BLaER1 treated with 17β-estradiol and CSF1 and Interleukin-3, amounts not matched to agents 10 nM and 100 nM (cell line): ENCODE measurements at regions not wholly inside any gene's neighbourhood (a gene's known extent, or its start where the extent isn't known, plus 50 kb on each side); places are given as distances from the start of the nearest gene placed in this dataset.
A peak's percentile ranks its signal among the peaks of the same experiment; 100 is the strongest.
"Not testable (repeated sequence)": the region's sequence is repeated elsewhere in the genome, so short reads cannot be mapped to it uniquely, and the experiment has no call there.

ENCODE experiments used
- H3K27ac ChIP-seq, 11 experiments: shearing (Covaris generic); formaldehyde crosslinking; 2 replicates each; pipeline ENCODE4 v1.8.1; 2022
- H3K27me3 ChIP-seq, 11 experiments: shearing (Covaris generic); formaldehyde crosslinking; 2 replicates each; pipeline ENCODE4 v1.8.1; 2022
- H3K36me3 ChIP-seq, 11 experiments: shearing (Covaris generic); formaldehyde crosslinking; 2 replicates each; pipeline ENCODE4 v1.8.1; 2022
- H3K4me1 ChIP-seq, 10 experiments: shearing (Covaris generic); formaldehyde crosslinking; 2 replicates each; pipeline ENCODE4 v1.8.1; 2022
- H3K4me2 ChIP-seq, 11 experiments: shearing (Covaris generic); formaldehyde crosslinking; 2 replicates each; pipeline ENCODE4 v1.8.1; 2022
- H3K4me3 ChIP-seq, 10 experiments: shearing (Covaris generic); formaldehyde crosslinking; 2 replicates each; pipeline ENCODE4 v1.8.1; 2022
- H3K9ac ChIP-seq, 11 experiments: shearing (Covaris generic); formaldehyde crosslinking; 2 replicates each; pipeline ENCODE4 v1.8.1; 2022
- H3K9me3 ChIP-seq, 11 experiments: shearing (Covaris generic); formaldehyde crosslinking; replicated peaks in 1 of 11; 2 replicates each; pipeline ENCODE4 v1.8.1; 2022
- H4K20me1 ChIP-seq, 11 experiments: shearing (Covaris generic); formaldehyde crosslinking; 2 replicates each; pipeline ENCODE4 v1.8.1; 2022
- Cebpa-rat ChIP-seq, 11 experiments: shearing (Covaris generic); IDR thresholded peaks; 2 replicates each; pipeline ENCODE4 v1.8.1; 2022

DNA sequence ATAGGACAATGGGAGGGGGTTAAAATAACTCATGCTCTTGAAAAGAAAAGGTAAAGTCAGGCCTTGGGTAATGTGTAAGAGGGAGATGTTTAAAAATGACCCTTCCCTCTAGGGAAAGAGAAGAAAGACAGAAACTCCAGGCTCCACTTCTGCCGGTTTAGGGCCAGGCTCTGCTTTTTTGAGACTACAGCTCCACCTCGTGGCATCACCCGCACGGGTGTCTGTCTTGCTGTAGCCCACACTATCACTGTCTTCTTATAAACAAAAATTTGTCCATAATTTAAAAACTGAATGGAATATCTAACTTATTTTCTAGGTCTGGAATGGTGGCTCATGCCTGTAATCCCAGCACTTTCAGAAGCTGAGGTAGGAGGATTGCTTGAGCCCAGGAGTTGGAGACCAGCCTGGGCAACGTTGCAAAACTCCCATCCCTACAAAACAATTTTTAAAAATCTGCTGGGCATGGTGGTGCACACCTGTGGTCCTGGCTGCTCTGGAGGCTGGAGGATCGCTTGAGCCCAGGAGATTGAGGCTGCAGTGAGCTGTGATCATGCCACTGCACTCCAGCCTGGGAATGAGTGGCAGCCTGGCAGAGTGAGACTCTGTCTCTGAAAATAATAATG, 65.1 kb upstream of the GTF3A start:
- no peak overlapping the region for H3K27ac ChIP-seq
- no peak overlapping the region for H3K4me3 ChIP-seq
- H3K4me2 ChIP-seq = no peak overlapping the region
- H3K9me3 ChIP-seq = no peaks in the 10 kb centered on the region
- no peaks in the 10 kb centered on the region; a peak in 3 of 22 replicates for H4K20me1 ChIP-seq
- peaks cover 0 to 10% (median 5%) of the 10 kb centered on the region in 10 experiments; a peak in 9 of 20 replicates for H3K4me1 ChIP-seq
- H3K27me3 ChIP-seq = peaks cover 7 to 13% (median 11%) of the 10 kb centered on the region in 11 experiments; a peak in 17 of 22 replicates
- TF ChIP-seq Cebpa-rat (IDR thresholded peaks at IDR 0.05) = no peak
- no peaks in the 10 kb centered on the region for H3K36me3 ChIP-seq
- no peak overlapping the region for H3K9ac ChIP-seq

DNA sequence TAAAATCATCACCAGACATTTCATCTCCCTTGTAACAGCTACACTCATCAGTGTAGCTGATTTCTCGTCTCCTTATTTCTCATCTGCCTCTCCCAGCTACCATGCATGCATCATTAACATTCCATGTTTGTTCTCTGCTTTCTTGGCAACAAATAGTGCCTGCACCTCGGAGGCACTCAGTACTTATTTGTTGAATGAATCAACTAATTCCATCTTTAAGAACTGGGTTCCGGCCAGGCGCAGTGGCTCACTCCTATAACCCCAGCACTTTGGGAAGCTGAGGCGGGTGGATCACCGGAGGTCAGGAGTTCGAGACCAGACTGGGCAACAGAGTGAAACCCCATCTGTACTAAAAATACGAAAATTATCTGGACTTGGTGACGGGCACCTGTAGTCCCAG, 63.9 kb upstream of the GTF3A start:
- Histone ChIP-seq H3K4me3 (no peak overlapping the region), H3K9me3 (no peaks in the 10 kb centered on the region), H3K4me1 (peaks cover 0 to 10% (median 5%) of the 10 kb centered on the region in 10 experiments; a peak in 9 of 20 replicates), H4K20me1 (no peaks in the 10 kb centered on the region; a peak in 3 of 22 replicates), H3K4me2 (no peak overlapping the region), H3K27me3 (peaks cover 7 to 13% (median 11%) of the 10 kb centered on the region in 11 experiments; a peak in 17 of 22 replicates), H3K9ac (no peak overlapping the region), H3K36me3 (no peaks in the 10 kb centered on the region), H3K27ac (no peak overlapping the region)
- TF ChIP-seq Cebpa-rat (IDR thresholded peaks at IDR 0.05) = no peak

DNA sequence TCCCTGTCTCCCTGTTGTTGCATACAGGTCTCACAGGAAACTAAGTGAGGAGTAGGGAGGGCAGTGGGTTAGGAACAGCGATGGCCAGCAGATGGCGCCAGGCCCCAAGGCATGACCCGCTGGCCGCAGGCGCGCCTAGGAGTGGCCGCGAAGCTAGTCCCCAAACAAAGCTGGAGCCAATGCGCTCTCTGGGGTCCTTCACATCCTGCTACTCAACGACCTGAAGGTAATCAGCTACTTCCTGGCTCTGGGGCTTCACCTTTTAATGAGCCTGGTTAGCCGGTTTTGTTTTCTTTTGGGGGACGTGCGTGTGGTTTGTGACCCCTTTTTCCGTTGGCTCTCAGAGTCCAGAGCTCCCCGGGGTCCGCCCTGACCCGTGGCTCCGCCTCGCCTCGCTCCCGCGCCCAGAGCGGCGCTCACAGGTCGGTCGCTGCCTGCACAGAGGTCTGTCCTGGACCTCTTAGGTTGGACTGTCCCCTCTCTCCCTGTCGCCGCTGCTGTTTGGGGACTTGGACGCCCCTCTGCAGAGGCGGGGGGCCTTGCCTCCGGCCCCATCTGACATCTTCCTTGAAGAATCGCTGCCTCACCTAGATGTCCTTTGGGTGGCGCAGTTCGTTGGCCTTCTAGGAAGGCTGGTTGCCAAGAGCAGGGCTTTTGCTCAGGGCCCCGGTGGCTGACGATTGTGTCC, 62.2 kb upstream of the GTF3A start:
- peak overlapping the region; percentile 48 to 71 (median 55) for H3K4me3 ChIP-seq
- H3K27ac ChIP-seq = peak overlapping the region in 1 of 11 experiments; percentile 38; a peak in 1 of 22 replicates
- TF ChIP-seq Cebpa-rat (IDR thresholded peaks at IDR 0.05) = no peak

DNA sequence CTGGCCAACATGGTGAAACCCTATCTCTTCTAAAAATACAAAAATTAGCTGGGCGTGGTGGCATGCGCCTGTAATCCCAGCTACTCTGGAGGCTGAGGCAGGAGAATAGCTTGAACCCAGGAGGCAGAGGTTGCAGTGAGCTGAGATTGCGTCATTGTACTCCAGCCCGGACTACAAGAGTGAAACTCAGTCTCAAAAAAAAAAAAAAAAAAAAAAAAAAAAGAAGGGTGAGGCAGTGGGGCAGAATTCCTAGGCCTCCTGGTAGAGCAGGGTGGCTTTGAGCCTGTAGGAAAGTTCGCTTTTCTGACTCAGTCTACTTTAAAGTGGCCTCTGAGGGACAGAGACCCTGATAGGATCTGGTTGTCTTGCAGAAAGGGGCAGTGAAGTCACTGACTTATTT, 60.8 kb upstream of the GTF3A start:
- H3K9me3 ChIP-seq, H3K4me3 ChIP-seq, H3K9ac ChIP-seq, H3K4me2 ChIP-seq, H4K20me1 ChIP-seq, H3K27ac ChIP-seq, H3K36me3 ChIP-seq: not testable (repeated sequence)
- H3K4me1 ChIP-seq = peaks cover 0 to 10% (median 5%) of the 10 kb centered on the region in 10 experiments; a peak in 10 of 20 replicates
- peaks cover 7 to 13% (median 11%) of the 10 kb centered on the region in 11 experiments; a peak in 17 of 22 replicates for H3K27me3 ChIP-seq

More for the DNA sequence above, 62.2 kb upstream of the GTF3A start:
- no peaks in the 10 kb centered on the region for H3K36me3 ChIP-seq
- peaks cover 0 to 10% (median 5%) of the 10 kb centered on the region in 10 experiments; a peak in 10 of 20 replicates for H3K4me1 ChIP-seq
- H4K20me1 ChIP-seq = no peaks in the 10 kb centered on the region; a peak in 3 of 22 replicates
- H3K4me2 ChIP-seq = peak overlapping the region; percentile 86 to 97 (median 92)
- H3K9ac ChIP-seq = peak overlapping the region; percentile 43 to 71 (median 61); a peak in 21 of 22 replicates
- H3K27me3 ChIP-seq = peaks cover 7 to 13% (median 11%) of the 10 kb centered on the region in 11 experiments; a peak in 17 of 22 replicates
- no peaks in the 10 kb centered on the region for H3K9me3 ChIP-seq

DNA sequence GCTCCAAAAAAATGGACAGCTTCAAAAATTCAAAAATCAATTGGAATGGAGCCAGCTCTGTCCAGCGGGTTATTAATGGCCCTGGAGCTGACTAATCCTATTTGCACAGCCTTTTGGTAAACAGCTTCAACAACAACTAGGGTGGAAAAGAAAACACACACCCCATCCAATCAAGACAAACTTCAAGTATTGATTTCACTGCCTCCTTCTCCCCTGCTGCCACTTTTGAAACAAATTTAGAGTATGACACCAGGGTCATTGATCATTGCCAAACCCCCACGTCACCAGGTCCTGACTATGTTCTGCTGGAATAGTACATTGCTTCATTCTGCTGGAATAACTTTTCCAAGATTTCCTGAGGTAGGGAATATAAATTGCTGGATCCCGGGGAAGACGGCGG, 56.8 kb upstream of the GTF3A start:
- H3K36me3 ChIP-seq = no peaks in the 10 kb centered on the region
- H3K9me3 ChIP-seq = no peaks in the 10 kb centered on the region
- H4K20me1 ChIP-seq = no peaks in the 10 kb centered on the region
- H3K4me3 ChIP-seq = no peak overlapping the region
- H3K27ac ChIP-seq = no peak overlapping the region
- no peak for TF ChIP-seq Cebpa-rat (IDR thresholded peaks at IDR 0.05)
- H3K4me2 ChIP-seq = no peak overlapping the region
- H3K4me1 ChIP-seq = peaks cover 0 to 3% (median under 1%) of the 10 kb centered on the region in 10 experiments; a peak in 4 of 20 replicates
- H3K9ac ChIP-seq = no peak overlapping the region
- H3K27me3 ChIP-seq = peaks cover 5 to 8% (median 6%) of the 10 kb centered on the region in 11 experiments; a peak in 17 of 22 replicates

DNA sequence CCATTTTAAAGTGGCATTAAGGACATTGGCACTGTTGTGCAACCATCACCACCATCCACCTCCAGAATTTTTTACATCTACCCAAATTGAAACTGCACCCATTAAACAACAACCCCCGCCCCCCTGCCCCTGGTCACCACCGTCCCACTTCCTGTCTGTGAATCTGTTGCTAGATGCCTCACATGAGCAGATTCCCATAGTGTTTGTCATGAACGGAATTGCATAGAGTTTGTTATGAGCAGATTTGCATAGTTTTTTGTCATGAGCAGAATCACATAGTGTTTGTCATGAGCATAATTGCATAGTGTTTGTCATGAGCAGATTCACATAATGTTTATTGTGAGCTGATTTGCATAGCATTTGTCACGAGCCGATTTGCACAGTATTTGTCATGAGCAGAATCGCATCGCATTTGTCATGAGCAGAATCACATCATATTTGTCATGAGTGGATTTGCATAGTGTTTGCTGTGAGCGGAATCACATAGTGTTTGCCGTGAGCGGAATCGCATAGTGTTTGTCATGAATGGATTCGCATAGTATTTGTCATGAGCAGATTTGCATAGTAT, 54.0 kb upstream of the GTF3A start:
- no peak overlapping the region for H3K4me3 ChIP-seq
- H3K27ac ChIP-seq = no peak overlapping the region
- peaks cover 0 to 3% (median 0%) of the 10 kb centered on the region in 10 experiments; a peak in 2 of 20 replicates for H3K4me1 ChIP-seq
- no peaks in the 10 kb centered on the region for H3K36me3 ChIP-seq
- H3K9me3 ChIP-seq = no peaks in the 10 kb centered on the region
- TF ChIP-seq Cebpa-rat (IDR thresholded peaks at IDR 0.05) = no peak
- H3K4me2 ChIP-seq = no peak overlapping the region
- H3K27me3 ChIP-seq = no peaks in the 10 kb centered on the region
- H3K9ac ChIP-seq = no peak overlapping the region
- H4K20me1 ChIP-seq = no peaks in the 10 kb centered on the region; a peak in 2 of 22 replicates

DNA sequence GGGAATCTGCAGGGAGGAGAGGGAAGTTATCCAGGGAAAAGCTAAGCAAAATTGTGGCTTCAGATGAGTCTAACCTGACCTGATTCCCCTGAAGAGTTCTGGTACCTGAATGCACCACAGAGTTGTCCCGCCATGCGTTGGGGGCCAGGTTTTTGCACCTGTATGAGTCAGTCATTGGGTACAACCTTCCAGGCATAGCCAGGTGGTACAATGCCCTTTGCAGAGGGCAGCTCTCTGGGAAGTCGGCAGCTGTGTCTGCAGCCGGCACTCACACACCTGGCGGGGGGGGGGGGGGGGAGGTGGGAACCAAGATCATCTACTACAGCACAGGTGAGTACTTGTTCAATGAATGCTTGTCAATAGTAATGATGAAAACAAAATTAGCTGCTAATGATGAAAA, 52.5 kb upstream of the GTF3A start:
- no peaks in the 10 kb centered on the region; a peak in 1 of 20 replicates for H3K4me1 ChIP-seq
- no peaks in the 10 kb centered on the region; a peak in 2 of 22 replicates for H4K20me1 ChIP-seq
- no peak for TF ChIP-seq Cebpa-rat (IDR thresholded peaks at IDR 0.05)
- no peaks in the 10 kb centered on the region for H3K36me3 ChIP-seq
- H3K27me3 ChIP-seq = no peaks in the 10 kb centered on the region
- H3K4me2 ChIP-seq = no peak overlapping the region
- no peak overlapping the region for H3K27ac ChIP-seq
- no peaks in the 10 kb centered on the region for H3K9me3 ChIP-seq
- no peak overlapping the region for H3K4me3 ChIP-seq
- no peak overlapping the region for H3K9ac ChIP-seq

DNA sequence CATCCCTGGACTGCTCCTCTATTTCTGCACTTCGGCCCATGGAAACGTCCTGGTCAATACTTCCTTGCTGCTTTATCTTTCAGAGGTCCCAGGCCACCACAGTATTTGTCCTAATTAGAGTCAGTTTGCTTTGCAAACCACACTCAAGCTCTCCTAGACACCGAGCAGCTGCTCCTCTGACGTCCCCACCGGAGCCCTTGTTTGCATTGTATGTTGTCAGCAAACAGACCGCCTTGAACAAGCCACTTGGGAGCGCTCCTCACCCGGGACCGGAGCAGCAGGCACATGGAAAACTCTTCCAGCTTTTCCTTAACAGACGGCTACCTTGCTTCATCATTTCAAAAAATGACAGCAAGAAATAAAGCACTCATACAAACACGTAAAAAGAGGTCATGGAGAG, 51.5 kb upstream of the GTF3A start:
- Histone ChIP-seq H3K4me2 (no peak overlapping the region), H3K27me3 (no peaks in the 10 kb centered on the region), H3K36me3 (no peaks in the 10 kb centered on the region), H3K9ac (no peak overlapping the region), H3K4me3 (no peak overlapping the region), H3K27ac (no peak overlapping the region), H3K4me1 (no peaks in the 10 kb centered on the region; a peak in 1 of 20 replicates), H3K9me3 (no peaks in the 10 kb centered on the region), H4K20me1 (no peaks in the 10 kb centered on the region; a peak in 2 of 22 replicates)
- no peak for TF ChIP-seq Cebpa-rat (IDR thresholded peaks at IDR 0.05)

DNA sequence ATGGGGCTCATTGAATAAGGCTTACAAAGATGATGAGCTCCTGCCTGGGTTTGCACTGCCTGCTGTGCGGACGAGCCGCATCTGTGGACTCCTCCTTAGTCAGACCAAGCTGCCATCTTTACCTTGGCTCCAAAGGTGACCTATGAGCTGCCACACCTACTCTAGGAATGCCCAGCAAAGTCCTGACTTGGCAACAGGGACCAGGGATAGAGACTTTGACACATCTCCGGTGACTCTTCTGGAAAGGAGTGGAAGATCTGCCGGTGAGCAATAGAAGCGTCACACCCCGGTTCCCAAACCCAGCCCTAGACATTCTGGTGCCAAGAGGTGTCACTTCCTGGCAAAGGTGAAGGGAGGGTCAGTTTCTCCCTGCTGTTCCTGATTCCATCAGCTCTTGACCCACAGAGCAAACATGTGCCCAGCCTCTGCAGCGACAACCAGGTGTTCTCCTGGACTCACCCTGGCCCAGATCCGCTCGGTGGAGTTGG, 50.2 kb upstream of the GTF3A start:
- no peaks in the 10 kb centered on the region; a peak in 1 of 20 replicates for H3K4me1 ChIP-seq
- no peaks in the 10 kb centered on the region for H3K27me3 ChIP-seq
- no peak overlapping the region for H3K9ac ChIP-seq
- TF ChIP-seq Cebpa-rat (IDR thresholded peaks at IDR 0.05) = no peak
- H3K27ac ChIP-seq = no peak overlapping the region
- no peaks in the 10 kb centered on the region for H3K9me3 ChIP-seq
- H4K20me1 ChIP-seq = no peaks in the 10 kb centered on the region; a peak in 2 of 22 replicates
- no peaks in the 10 kb centered on the region for H3K36me3 ChIP-seq
- H3K4me3 ChIP-seq = no peak overlapping the region
- H3K4me2 ChIP-seq = no peak overlapping the region
